Adrenal gland (tissue), 9 donors: ENCODE measurements at regions not wholly inside any gene's neighbourhood (a gene's known extent, or its start where the extent isn't known, plus 50 kb on each side); places are given as distances from the start of the nearest gene placed in this dataset.

Source experiments
- DNase-seq, 7 donors: peaks; one replicate each; pipeline ENCODE4 v3.0.0-alpha.2; 2019 to 2020
- H3K27ac ChIP-seq, 5 donors: fragments of 200-600 bp; sonication (generic) in 4 of 5; 1 replicate in 3 of 5; 2 replicates in 2 of 5; pipeline versions ENCODE4 v1.5.1 to v1.8.0; 2016 to 2020; ENCODE audit warnings: mild to moderate bottlenecking in 1 of 5
- H3K27me3 ChIP-seq: fragments of 200-600 bp; 2 replicates; pipeline ENCODE4 v1.8.0; 2021
- H3K36me3 ChIP-seq, 2 donors: fragments of 200-600 bp; replicated peaks in 1 of 2; 1 replicate in 1 of 2; 2 replicates in 1 of 2; pipeline versions ENCODE4 v1.5.1 to v1.8.0; 2018 to 2022
- H3K4me1 ChIP-seq, 2 donors: fragments of 200-600 bp; replicated peaks in 1 of 2; 1 replicate in 1 of 2; 2 replicates in 1 of 2; pipeline versions ENCODE4 v1.5.1 to v1.8.0; 2018 to 2021
- H3K4me3 ChIP-seq, 4 donors: fragments of 200-600 bp; sonication (generic) in 3 of 4; one replicate each; pipeline ENCODE4 v1.5.1; 2016 to 2018
- H3K9me3 ChIP-seq, 3 donors: fragments of 200-600 bp; sonication (generic) in 1 of 3; replicated peaks in 1 of 3; 1 replicate in 2 of 3; 2 replicates in 1 of 3; pipeline versions ENCODE4 v1.5.1 to v1.8.0; 2016 to 2021
- CTCF ChIP-seq, 6 experiments: fragments of 450-650 bp in 4 of 6; fragments of 200-600 bp in 2 of 6; sonication (generic) in 1 of 6; IDR thresholded peaks; 1 replicate in 5 of 6; 2 replicates in 1 of 6; pipeline versions ENCODE4 v1.5.1 to v1.8.0; 2016 to 2021; ENCODE audit warnings: antibody characterized with exemption in 6 of 6, mild to moderate bottlenecking in 2 of 6, moderate library complexity in 1 of 6
- POLR2A ChIP-seq, 2 donors: fragments of 450-650 bp; IDR thresholded peaks; one replicate each; pipeline ENCODE4 v1.6.1; 2017; ENCODE audit warnings: antibody characterized with exemption in 2 of 2, mild to moderate bottlenecking in 2 of 2, moderate library complexity in 1 of 2
- WGBS, 4 donors: extraction: QIAGEN DNeasy Blood & Tissue Kit in 2 of 4; methylation state at CpG; one replicate each; pipeline versions ENCODE4 v1.1.5 to v1.1.7; 2013 to 2017; 5-methylcytosine and 5-hydroxymethylcytosine counted together
- intact Hi-C, 2 donors: fragments of 100-400 bp; cut with DNase I; formaldehyde crosslinking; loops; one replicate each; pipeline versions ENCODE4 v1.14.1 to v1.15.0; 2022 to 2023
- donor health status: healthy with polysubstance abuse.
- donor health status: Bipolar disorder and iron deficiency.
- donor health status: DM: yes; HTN: yes; CAD: no.
- donor health status: DM: no; HTN: no; CAD: no.
- donor health status: DM: no; HTN: no; CAD: no.

GRCh38 chr17:49911719-49912118, 57.3 kb upstream of the DLX4 start:
- Histone ChIP-seq H3K4me3 (no peak overlapping the region), H3K9me3 (no peaks in the 10 kb centered on the region), H3K4me1 (peaks cover 6 to 7% of the 10 kb centered on the region in 2 donors), H3K36me3 (no peaks in the 10 kb centered on the region), H3K27ac (no peak overlapping the region), H3K27me3 (peaks cover 42% of the 10 kb centered on the region)
- intact Hi-C loops, result no loop called here
- WGBS, 4 donors, result 80 to 97% (median 87%) methylated on average over 2 to 3 of the region's 3 CpGs
- TF ChIP-seq CTCF (IDR thresholded peaks at IDR 0.05) (no peak), POLR2A (IDR thresholded peaks at IDR 0.05) (no peak)
- no peak for DNase-seq

GRCh38 chr17:49913226-49914095, 55.5 kb upstream of the DLX4 start:
- intact Hi-C loops, result no loop called here
- Histone ChIP-seq H3K27ac (no peak overlapping the region), H3K27me3 (peaks cover 29% of the 10 kb centered on the region), H3K9me3 (no peaks in the 10 kb centered on the region), H3K4me1 (peaks cover 6 to 7% of the 10 kb centered on the region in 2 donors), H3K4me3 (no peak overlapping the region), H3K36me3 (no peaks in the 10 kb centered on the region)
- TF ChIP-seq CTCF (IDR thresholded peaks at IDR 0.05) (no peak), POLR2A (IDR thresholded peaks at IDR 0.05) (no peak)
- WGBS, 4 donors, result 79 to 90% (median 84%) methylated on average over 11 of the region's 11 CpGs
- no peak for DNase-seq

- Histone ChIP-seq H3K27me3 (peaks cover 27% of the 10 kb centered on the region), H3K9me3 (no peaks in the 10 kb centered on the region), H3K4me3 (no peak overlapping the region), H3K4me1 (peaks cover 6 to 7% of the 10 kb centered on the region in 2 donors), H3K27ac (no peak overlapping the region), H3K36me3 (no peaks in the 10 kb centered on the region)
- WGBS, 4 donors, result 65 to 86% (median 81%) methylated on average over 1 to 4 of the region's 4 CpGs
- intact Hi-C loops, result no loop called here
- TF ChIP-seq POLR2A (IDR thresholded peaks at IDR 0.05) (no peak), CTCF (IDR thresholded peaks at IDR 0.05) (no peak)
- DNase-seq, result no peak
These were observed 54.9 kb upstream of the DLX4 start for GRCh38 chr17:49914096-49914490.

GRCh38 chr17:49914664-49915063, 54.3 kb upstream of the DLX4 start:
- intact Hi-C loops, result no loop called here
- no peak overlapping the region for H3K4me3 ChIP-seq
- no peaks in the 10 kb centered on the region for H3K9me3 ChIP-seq
- H3K27me3 ChIP-seq, result peaks cover 24% of the 10 kb centered on the region
- DNase-seq, result no peak
- 92 to 96% (median 95%) methylated on average over 4 of the region's 4 CpGs for WGBS, 4 donors
- TF ChIP-seq POLR2A (IDR thresholded peaks at IDR 0.05) (no peak), CTCF (IDR thresholded peaks at IDR 0.05) (no peak)
- H3K36me3 ChIP-seq, result no peaks in the 10 kb centered on the region
- H3K27ac ChIP-seq, result no peak overlapping the region
- H3K4me1 ChIP-seq, result peaks cover 6 to 7% of the 10 kb centered on the region in 2 donors
